BE2C (cell line): ENCODE measurements at regions not wholly inside any gene's neighbourhood (a gene's known extent, or its start where the extent isn't known, plus 50 kb on each side); places are given as distances from the start of the nearest gene placed in this dataset.

Source experiments
- DNase-seq: peaks from one replicate; pipeline ENCODE4 v3.0.0-alpha.2; 2020
- H3K27me3 ChIP-seq: fragments of 250-450 bp; sonication (Bioruptor Pico); 2 replicates; pipeline ENCODE4 v1.5.1; 2020; ENCODE audit warnings: mild to moderate bottlenecking
- H3K36me3 ChIP-seq: fragments of 250-450 bp; sonication (Bioruptor Pico); 2 replicates; pipeline ENCODE4 v1.5.1; 2020; ENCODE audit warnings: mild to moderate bottlenecking
- H3K4me1 ChIP-seq: fragments of 250-450 bp; sonication (Bioruptor Pico); 2 replicates; pipeline ENCODE4 v1.5.1; 2020
- H3K4me3 ChIP-seq: 2 replicates; pipeline ENCODE4 v1.5.1; 2011; ENCODE audit warnings: low read depth, low read length
- H3K9me3 ChIP-seq: fragments of 250-450 bp; sonication (Bioruptor Pico); 2 replicates; pipeline ENCODE4 v1.5.1; 2020
- TF ChIP-seq, protein P1 (sequence below): IDR thresholded peaks from 2 replicates; pipeline ENCODE4 v1.5.1; 2012; ENCODE audit warnings: mild to moderate bottlenecking, low read depth, low read length

- Histone ChIP-seq H3K36me3 (no peaks in the 10 kb centered on the region), H3K4me1 (no peaks in the 10 kb centered on the region), H3K27me3 (no peaks in the 10 kb centered on the region), H3K9me3 (no peaks in the 10 kb centered on the region), H3K4me3 (no peak overlapping the region)
- DNase-seq, result no peak
- TF ChIP-seq, protein P1, sequence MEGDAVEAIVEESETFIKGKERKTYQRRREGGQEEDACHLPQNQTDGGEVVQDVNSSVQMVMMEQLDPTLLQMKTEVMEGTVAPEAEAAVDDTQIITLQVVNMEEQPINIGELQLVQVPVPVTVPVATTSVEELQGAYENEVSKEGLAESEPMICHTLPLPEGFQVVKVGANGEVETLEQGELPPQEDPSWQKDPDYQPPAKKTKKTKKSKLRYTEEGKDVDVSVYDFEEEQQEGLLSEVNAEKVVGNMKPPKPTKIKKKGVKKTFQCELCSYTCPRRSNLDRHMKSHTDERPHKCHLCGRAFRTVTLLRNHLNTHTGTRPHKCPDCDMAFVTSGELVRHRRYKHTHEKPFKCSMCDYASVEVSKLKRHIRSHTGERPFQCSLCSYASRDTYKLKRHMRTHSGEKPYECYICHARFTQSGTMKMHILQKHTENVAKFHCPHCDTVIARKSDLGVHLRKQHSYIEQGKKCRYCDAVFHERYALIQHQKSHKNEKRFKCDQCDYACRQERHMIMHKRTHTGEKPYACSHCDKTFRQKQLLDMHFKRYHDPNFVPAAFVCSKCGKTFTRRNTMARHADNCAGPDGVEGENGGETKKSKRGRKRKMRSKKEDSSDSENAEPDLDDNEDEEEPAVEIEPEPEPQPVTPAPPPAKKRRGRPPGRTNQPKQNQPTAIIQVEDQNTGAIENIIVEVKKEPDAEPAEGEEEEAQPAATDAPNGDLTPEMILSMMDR, result no peak
These were observed 342.5 kb upstream of the ADGRL2 start for GRCh38 chr1:81458186-81458585.

GRCh38 chr1:81455481-81455880 is 345.3 kb upstream of the ADGRL2 start:
- DNase-seq, result no peak
- H3K4me3 ChIP-seq, result no peak overlapping the region
- H3K9me3 ChIP-seq, result no peaks in the 10 kb centered on the region
- H3K27me3 ChIP-seq, result no peaks in the 10 kb centered on the region
- no peaks in the 10 kb centered on the region for H3K4me1 ChIP-seq
- TF ChIP-seq, protein P1, result no peak
- H3K36me3 ChIP-seq, result no peaks in the 10 kb centered on the region

GRCh38 chr1:81453971-81454370 is 346.8 kb upstream of the ADGRL2 start:
- Histone ChIP-seq H3K27me3 (no peaks in the 10 kb centered on the region), H3K4me1 (no peaks in the 10 kb centered on the region), H3K36me3 (no peaks in the 10 kb centered on the region), H3K4me3 (no peak overlapping the region), H3K9me3 (no peaks in the 10 kb centered on the region)
- DNase-seq, result no peak
- TF ChIP-seq, protein P1, result no peak

- TF ChIP-seq, protein P1, result no peak
- Histone ChIP-seq H3K4me1 (no peaks in the 10 kb centered on the region), H3K4me3 (no peak overlapping the region), H3K9me3 (no peaks in the 10 kb centered on the region), H3K36me3 (no peaks in the 10 kb centered on the region), H3K27me3 (no peaks in the 10 kb centered on the region)
- no peak for DNase-seq
These were observed 347.4 kb upstream of the ADGRL2 start for GRCh38 chr1:81453367-81453703.

DNA sequence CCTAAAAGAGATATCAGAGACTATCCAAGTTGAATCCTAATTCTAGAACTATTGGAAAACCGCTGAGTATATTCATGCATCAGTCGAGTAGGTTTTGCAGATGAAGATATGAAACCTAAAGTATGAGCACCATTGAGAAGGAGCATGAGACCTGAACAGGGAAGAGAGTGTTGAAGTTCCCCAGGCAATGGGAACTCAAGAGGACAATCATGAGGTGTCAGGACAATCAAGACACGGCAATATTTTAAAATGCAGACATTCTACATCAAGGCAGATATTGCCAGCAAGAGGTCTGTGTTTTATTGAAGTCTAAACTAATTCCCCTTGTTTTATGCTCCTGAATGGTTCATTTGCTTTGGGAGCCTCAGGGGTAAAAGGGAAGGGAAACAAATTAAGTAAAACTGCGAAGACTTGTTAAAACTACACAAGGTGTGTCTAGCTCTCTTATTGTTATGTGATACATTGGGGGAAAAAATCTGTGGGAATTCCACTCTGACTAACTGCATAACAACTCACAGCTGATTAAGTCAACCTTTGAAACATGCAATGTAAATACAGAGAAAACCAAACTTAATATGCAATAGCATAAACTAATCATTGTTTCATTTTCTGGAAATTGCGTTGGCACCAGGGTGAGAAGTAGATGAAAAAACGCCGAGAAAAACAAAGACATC is 347.9 kb upstream of the ADGRL2 start:
- no peaks in the 10 kb centered on the region for H3K4me1 ChIP-seq
- no peaks in the 10 kb centered on the region for H3K9me3 ChIP-seq
- H3K27me3 ChIP-seq, result no peaks in the 10 kb centered on the region
- no peaks in the 10 kb centered on the region for H3K36me3 ChIP-seq
- no peak for DNase-seq
- TF ChIP-seq, protein P1, result no peak
- no peak overlapping the region for H3K4me3 ChIP-seq

- Histone ChIP-seq H3K4me1 (no peaks in the 10 kb centered on the region), H3K4me3 (no peak overlapping the region), H3K36me3 (no peaks in the 10 kb centered on the region), H3K27me3 (no peaks in the 10 kb centered on the region), H3K9me3 (no peaks in the 10 kb centered on the region)
- TF ChIP-seq, protein P1, result no peak
- no peak for DNase-seq
These were observed 350.9 kb upstream of the ADGRL2 start for GRCh38 chr1:81449786-81450185.
